ENCODE measurements at regions not wholly inside any gene's neighbourhood (a gene's known extent, or its start where the extent isn't known, plus 50 kb on each side); places are given as distances from the start of the nearest gene placed in this dataset.

- Histone ChIP-seq H3K36me3 (no peaks in the 10 kb centered on the region), H3K4me1 (peaks cover 19% of the 10 kb centered on the region), H2AFZ (replicated peaks) (no peak overlapping the region), H3K79me2 (ENCODE audit: low read depth) (no peaks in the 10 kb centered on the region), H3K27me3 (no peaks in the 10 kb centered on the region), H4K20me1 (ENCODE audit: low read depth) (no peaks in the 10 kb centered on the region), H3K9me3 (ENCODE audit: low read depth) (no peaks in the 10 kb centered on the region), H3K27ac (no peak overlapping the region), H3K9ac (no peak overlapping the region), H3K4me2 (peak overlapping the region; percentile 56), H3F3A (ENCODE audit: low read depth) (peaks cover 16% of the 10 kb centered on the region), H3K4me3 (no peak overlapping the region)
- DNase-seq (ENCODE audit: low spot score) = no peak
- H3K4me1 Mint-ChIP-seq = peaks cover 16% of the 10 kb centered on the region
- H3K9me3 Mint-ChIP-seq = no peaks in the 10 kb centered on the region
- no peak overlapping the region for H3K27ac Mint-ChIP-seq
- no peaks in the 10 kb centered on the region for H3K36me3 Mint-ChIP-seq
- no peak for TF ChIP-seq EZH2 (IDR thresholded peaks at IDR 0.05)
- no peak for TF ChIP-seq EZH2phosphoT487 (IDR thresholded peaks at IDR 0.05)
- no peak for TF ChIP-seq CTCF (IDR thresholded peaks at IDR 0.05)
- H3K27me3 Mint-ChIP-seq (ENCODE audit: insufficient read depth, low read depth) = peaks cover 7% of the 10 kb centered on the region
- H3K4me3 Mint-ChIP-seq = no peak overlapping the region
These were observed 372.0 kb downstream of the RPS6KC1 start for GRCh38 chr1:213423041-213423440.

- no peaks in the 10 kb centered on the region for H3K36me3 Mint-ChIP-seq
- peak overlapping the region; percentile 25 for H3K27ac ChIP-seq
- no peaks in the 10 kb centered on the region for H3K27me3 ChIP-seq
- no peak overlapping the region for H2AFZ ChIP-seq (replicated peaks)
- peaks cover 7% of the 10 kb centered on the region for H3K27me3 Mint-ChIP-seq (ENCODE audit: insufficient read depth, low read depth)
- peaks cover 16% of the 10 kb centered on the region for H3K4me1 Mint-ChIP-seq
- H3K4me3 ChIP-seq = no peak overlapping the region
- H3K9me3 Mint-ChIP-seq = no peaks in the 10 kb centered on the region
- DNase-seq (ENCODE audit: low spot score) = peak; percentile 53
- no peaks in the 10 kb centered on the region for H3K9me3 ChIP-seq (ENCODE audit: low read depth)
- peaks cover 19% of the 10 kb centered on the region for H3K4me1 ChIP-seq
- peak overlapping the region; percentile 56 for H3K4me2 ChIP-seq
- no peak for TF ChIP-seq EZH2phosphoT487 (IDR thresholded peaks at IDR 0.05)
- TF ChIP-seq EZH2 (IDR thresholded peaks at IDR 0.05) = no peak
- no peak for TF ChIP-seq CTCF (IDR thresholded peaks at IDR 0.05)
- H3K79me2 ChIP-seq (ENCODE audit: low read depth) = no peaks in the 10 kb centered on the region
- H3K9ac ChIP-seq = no peak overlapping the region
- peaks cover 16% of the 10 kb centered on the region for H3F3A ChIP-seq (ENCODE audit: low read depth)
- H3K4me3 Mint-ChIP-seq = no peak overlapping the region
- H4K20me1 ChIP-seq (ENCODE audit: low read depth) = no peaks in the 10 kb centered on the region
- H3K36me3 ChIP-seq = no peaks in the 10 kb centered on the region
- H3K27ac Mint-ChIP-seq = no peak overlapping the region
These were observed 372.6 kb downstream of the RPS6KC1 start for GRCh38 chr1:213423605-213424004.

GRCh38 chr1:213425376-213426030, 374.5 kb downstream of the RPS6KC1 start:
- H3K79me2 ChIP-seq (ENCODE audit: low read depth) = no peaks in the 10 kb centered on the region
- peaks cover 3% of the 10 kb centered on the region for H3K27me3 Mint-ChIP-seq (ENCODE audit: insufficient read depth, low read depth)
- no peaks in the 10 kb centered on the region for H3K9me3 Mint-ChIP-seq
- no peaks in the 10 kb centered on the region for H3K27me3 ChIP-seq
- no peaks in the 10 kb centered on the region for H3K36me3 Mint-ChIP-seq
- H3K27ac ChIP-seq = no peak overlapping the region
- H3K4me2 ChIP-seq = no peak overlapping the region
- peaks cover 19% of the 10 kb centered on the region for H3K4me1 ChIP-seq
- H3K27ac Mint-ChIP-seq = no peak overlapping the region
- no peak overlapping the region for H3K4me3 ChIP-seq
- H3K9me3 ChIP-seq (ENCODE audit: low read depth) = no peaks in the 10 kb centered on the region
- no peak overlapping the region for H3K4me3 Mint-ChIP-seq
- DNase-seq (ENCODE audit: low spot score) = no peak
- H3K9ac ChIP-seq = no peak overlapping the region
- peaks cover 16% of the 10 kb centered on the region for H3K4me1 Mint-ChIP-seq
- no peaks in the 10 kb centered on the region for H4K20me1 ChIP-seq (ENCODE audit: low read depth)
- H3K36me3 ChIP-seq = no peaks in the 10 kb centered on the region
- TF ChIP-seq CTCF (IDR thresholded peaks at IDR 0.05) (no peak), EZH2 (IDR thresholded peaks at IDR 0.05) (no peak), EZH2phosphoT487 (IDR thresholded peaks at IDR 0.05) (no peak)
- no peak overlapping the region for H2AFZ ChIP-seq (replicated peaks)
- peaks cover 16% of the 10 kb centered on the region for H3F3A ChIP-seq (ENCODE audit: low read depth)

Measured in neural progenitor cell (in vitro differentiated cells).